ENCODE measurements at regions not wholly inside any gene's neighbourhood (a gene's known extent, or its start where the extent isn't known, plus 50 kb on each side); places are given as distances from the start of the nearest gene placed in this dataset.

DNA sequence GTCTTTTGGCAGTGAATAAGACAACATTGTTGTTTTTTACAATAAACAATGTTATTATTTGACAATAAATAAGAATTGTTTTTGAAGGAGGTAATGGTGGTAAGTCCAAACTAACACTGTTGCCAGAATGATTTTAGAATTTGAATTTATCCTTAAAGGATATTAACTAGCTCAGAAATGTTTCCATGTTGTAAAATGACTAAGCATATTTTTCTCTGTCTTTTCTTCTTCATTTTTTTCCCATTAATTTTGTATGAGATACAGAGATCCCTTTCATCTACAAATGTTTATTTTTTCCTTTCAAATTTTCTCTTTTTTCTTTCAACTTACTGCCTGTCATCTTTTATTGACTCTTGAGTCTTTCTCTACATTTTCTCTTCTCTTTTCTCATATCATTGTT is 66.5 kb upstream of the DOCK10 start:
- TF ChIP-seq, protein P1, sequence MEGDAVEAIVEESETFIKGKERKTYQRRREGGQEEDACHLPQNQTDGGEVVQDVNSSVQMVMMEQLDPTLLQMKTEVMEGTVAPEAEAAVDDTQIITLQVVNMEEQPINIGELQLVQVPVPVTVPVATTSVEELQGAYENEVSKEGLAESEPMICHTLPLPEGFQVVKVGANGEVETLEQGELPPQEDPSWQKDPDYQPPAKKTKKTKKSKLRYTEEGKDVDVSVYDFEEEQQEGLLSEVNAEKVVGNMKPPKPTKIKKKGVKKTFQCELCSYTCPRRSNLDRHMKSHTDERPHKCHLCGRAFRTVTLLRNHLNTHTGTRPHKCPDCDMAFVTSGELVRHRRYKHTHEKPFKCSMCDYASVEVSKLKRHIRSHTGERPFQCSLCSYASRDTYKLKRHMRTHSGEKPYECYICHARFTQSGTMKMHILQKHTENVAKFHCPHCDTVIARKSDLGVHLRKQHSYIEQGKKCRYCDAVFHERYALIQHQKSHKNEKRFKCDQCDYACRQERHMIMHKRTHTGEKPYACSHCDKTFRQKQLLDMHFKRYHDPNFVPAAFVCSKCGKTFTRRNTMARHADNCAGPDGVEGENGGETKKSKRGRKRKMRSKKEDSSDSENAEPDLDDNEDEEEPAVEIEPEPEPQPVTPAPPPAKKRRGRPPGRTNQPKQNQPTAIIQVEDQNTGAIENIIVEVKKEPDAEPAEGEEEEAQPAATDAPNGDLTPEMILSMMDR (IDR thresholded peaks at IDR 0.05), result no peak
- TF ChIP-seq POLR2A (IDR thresholded peaks at IDR 0.05), result no peak

Data from thyroid gland (tissue), 4 donors.